Sigmoid colon (tissue), 6 donors: ENCODE measurements at regions not wholly inside any gene's neighbourhood (a gene's known extent, or its start where the extent isn't known, plus 50 kb on each side); places are given as distances from the start of the nearest gene placed in this dataset.

Experiments used
- DNase-seq: peaks from one replicate; pipeline ENCODE4 v3.0.0-alpha.2; 2019
- H3K27ac ChIP-seq, 4 donors: fragments of 200-600 bp; sonication (generic); one replicate each; pipeline ENCODE4 v1.5.1; 2016 to 2019; ENCODE audit warnings: mild to moderate bottlenecking in 1 of 4
- H3K27me3 ChIP-seq, 3 donors: fragments of 200-600 bp; sonication (generic); one replicate each; pipeline ENCODE4 v1.5.1; 2019; ENCODE audit warnings: mild to moderate bottlenecking in 1 of 3
- H3K36me3 ChIP-seq, 4 donors: fragments of 200-600 bp; sonication (generic); one replicate each; pipeline ENCODE4 v1.5.1; 2016 to 2019
- H3K4me1 ChIP-seq, 4 donors: fragments of 200-600 bp; sonication (generic); one replicate each; pipeline ENCODE4 v1.5.1; 2017 to 2019
- H3K4me3 ChIP-seq, 4 donors: fragments of 200-600 bp; sonication (generic); one replicate each; pipeline ENCODE4 v1.5.1; 2017 to 2019; ENCODE audit warnings: mild to moderate bottlenecking in 2 of 4, moderate library complexity in 1 of 4
- H3K9me3 ChIP-seq, 4 donors: fragments of 200-600 bp in 3 of 4; sonication (generic) in 3 of 4; one replicate each; pipeline versions ENCODE4 v1.5.1 to v1.6.1; 2013 to 2019
- EP300 ChIP-seq, 4 donors: sonication (generic); formaldehyde crosslinking; IDR thresholded peaks; one replicate each; pipeline ENCODE4 v1.6.1; 2017; ENCODE audit warnings: antibody characterized with exemption in 4 of 4
- POLR2A ChIP-seq, 2 donors: fragments of 450-650 bp; IDR thresholded peaks; one replicate each; pipeline ENCODE4 v1.6.1; 2016; ENCODE audit warnings: antibody characterized with exemption in 2 of 2, mild to moderate bottlenecking in 2 of 2, moderate library complexity in 2 of 2
- POLR2AphosphoS5 ChIP-seq, 4 donors: sonication (generic); formaldehyde crosslinking; IDR thresholded peaks; one replicate each; pipeline ENCODE4 v1.6.1; 2017; ENCODE audit warnings: antibody characterized with exemption in 4 of 4
- WGBS, 2 donors: extraction: QIAGEN DNeasy Blood & Tissue Kit; methylation state at CpG; one replicate each; pipeline ENCODE4 v1.1.7; 2013; 5-methylcytosine and 5-hydroxymethylcytosine counted together
- intact Hi-C: fragments of 100-400 bp; cut with DNase I; formaldehyde crosslinking; loops from one replicate; pipeline ENCODE4 v1.15.1; 2023
- TF ChIP-seq, protein P1 (sequence below), 4 experiments: fragments of 450-650 bp in 3 of 4; fragments of 200-600 bp in 1 of 4; IDR thresholded peaks; one replicate each; pipeline ENCODE4 v1.5.1; 2016 to 2019; ENCODE audit warnings: antibody characterized with exemption in 4 of 4, mild to moderate bottlenecking in 3 of 4, moderate library complexity in 2 of 4
- donor health status: healthy with polysubstance abuse.
- donor health status: healthy.

DNA sequence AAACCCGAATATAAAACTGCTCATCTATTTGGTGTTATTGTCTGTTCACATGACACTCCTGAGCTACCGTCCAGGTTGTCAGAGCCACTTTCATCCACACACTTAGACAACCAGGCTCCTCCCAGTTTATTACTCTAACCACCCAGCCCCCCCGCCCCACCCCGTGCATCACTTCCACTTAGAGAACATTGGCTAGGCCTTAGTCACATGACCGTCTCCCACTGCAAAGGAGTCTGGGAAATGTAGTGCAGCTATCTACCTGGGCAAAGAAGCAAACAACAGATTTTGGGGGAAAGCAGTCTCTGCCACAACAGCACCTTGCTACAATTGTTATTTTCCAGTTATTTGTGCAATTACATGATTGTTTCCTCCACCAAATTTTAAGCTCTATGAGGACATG, 57.6 kb upstream of the RBPJ start:
- H3K4me3 ChIP-seq: no peak overlapping the region
- no peak for DNase-seq
- 36 to 72% methylated on average over 5 of the region's 5 CpGs for WGBS, 2 donors
- no peaks in the 10 kb centered on the region for H3K9me3 ChIP-seq
- no peaks in the 10 kb centered on the region for H3K27me3 ChIP-seq
- no peak overlapping the region for H3K27ac ChIP-seq
- TF ChIP-seq POLR2A (IDR thresholded peaks at IDR 0.05): no peak
- TF ChIP-seq, protein P1, sequence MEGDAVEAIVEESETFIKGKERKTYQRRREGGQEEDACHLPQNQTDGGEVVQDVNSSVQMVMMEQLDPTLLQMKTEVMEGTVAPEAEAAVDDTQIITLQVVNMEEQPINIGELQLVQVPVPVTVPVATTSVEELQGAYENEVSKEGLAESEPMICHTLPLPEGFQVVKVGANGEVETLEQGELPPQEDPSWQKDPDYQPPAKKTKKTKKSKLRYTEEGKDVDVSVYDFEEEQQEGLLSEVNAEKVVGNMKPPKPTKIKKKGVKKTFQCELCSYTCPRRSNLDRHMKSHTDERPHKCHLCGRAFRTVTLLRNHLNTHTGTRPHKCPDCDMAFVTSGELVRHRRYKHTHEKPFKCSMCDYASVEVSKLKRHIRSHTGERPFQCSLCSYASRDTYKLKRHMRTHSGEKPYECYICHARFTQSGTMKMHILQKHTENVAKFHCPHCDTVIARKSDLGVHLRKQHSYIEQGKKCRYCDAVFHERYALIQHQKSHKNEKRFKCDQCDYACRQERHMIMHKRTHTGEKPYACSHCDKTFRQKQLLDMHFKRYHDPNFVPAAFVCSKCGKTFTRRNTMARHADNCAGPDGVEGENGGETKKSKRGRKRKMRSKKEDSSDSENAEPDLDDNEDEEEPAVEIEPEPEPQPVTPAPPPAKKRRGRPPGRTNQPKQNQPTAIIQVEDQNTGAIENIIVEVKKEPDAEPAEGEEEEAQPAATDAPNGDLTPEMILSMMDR (IDR thresholded peaks at IDR 0.05): no peak
- no peak for TF ChIP-seq POLR2AphosphoS5 (IDR thresholded peaks at IDR 0.05)
- no peak for TF ChIP-seq EP300 (IDR thresholded peaks at IDR 0.05)
- no peaks in the 10 kb centered on the region for H3K36me3 ChIP-seq
- peaks cover 0 to 20% (median 16%) of the 10 kb centered on the region in 4 donors for H3K4me1 ChIP-seq
- intact Hi-C loops: no loop called here

- TF ChIP-seq POLR2AphosphoS5 (IDR thresholded peaks at IDR 0.05): no peak
- no peak for TF ChIP-seq POLR2A (IDR thresholded peaks at IDR 0.05)
- TF ChIP-seq EP300 (IDR thresholded peaks at IDR 0.05): no peak
- TF ChIP-seq, protein P1 (IDR thresholded peaks at IDR 0.05): no peak
- no peaks in the 10 kb centered on the region for H3K27me3 ChIP-seq
- H3K4me1 ChIP-seq: peaks cover 0 to 30% (median 24%) of the 10 kb centered on the region in 4 donors
- no peak for DNase-seq
- intact Hi-C loops: no loop called here
- 95 to 97% methylated on average over 5 of the region's 5 CpGs for WGBS, 2 donors
- H3K36me3 ChIP-seq: no peaks in the 10 kb centered on the region
- H3K9me3 ChIP-seq: no peaks in the 10 kb centered on the region
- no peak overlapping the region for H3K4me3 ChIP-seq
- H3K27ac ChIP-seq: no peak overlapping the region
Observed at GRCh38 chr4:26264109-26264508, 56.7 kb upstream of the RBPJ start.

- peak overlapping the region in 3 of 4 donors; percentile 50 to 58 (median 57) for H3K27ac ChIP-seq
Observed at GRCh38 chr4:26267087-26267486, 53.7 kb upstream of the RBPJ start.

DNA sequence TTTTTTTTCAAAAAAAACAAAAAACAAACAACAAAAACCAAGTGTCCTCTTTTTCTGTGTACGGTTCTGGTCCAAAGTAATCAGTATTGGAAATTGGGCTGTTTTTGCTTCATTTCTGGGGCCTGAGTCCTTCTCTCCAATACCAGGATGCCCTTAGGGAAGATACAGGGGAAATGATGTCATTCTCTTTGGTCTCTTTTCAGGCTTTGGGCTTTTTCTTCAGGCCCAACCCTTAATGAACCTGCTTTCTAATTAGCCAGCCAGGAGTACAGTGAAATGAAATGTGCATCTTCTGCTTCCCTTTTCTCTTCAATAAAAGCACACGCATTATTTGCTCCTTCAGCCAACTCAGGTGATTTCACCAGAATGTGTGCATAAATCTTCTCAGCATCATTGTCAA, 52.6 kb upstream of the RBPJ start:
- H3K4me3 ChIP-seq: no peak overlapping the region
- WGBS, 2 donors: 67 to 89% methylated on average over 2 of the region's 2 CpGs
- TF ChIP-seq POLR2A (IDR thresholded peaks at IDR 0.05): no peak
- TF ChIP-seq, protein P1 (IDR thresholded peaks at IDR 0.05): no peak
- H3K36me3 ChIP-seq: no peaks in the 10 kb centered on the region
- intact Hi-C loops: loop anchor here (5.0 kb wide), 1 partner anchor 49 kb away; no protein-coding TSS in a partner anchor
- no peaks in the 10 kb centered on the region for H3K27me3 ChIP-seq
- H3K9me3 ChIP-seq: no peaks in the 10 kb centered on the region
- peaks cover 0 to 39% (median 32%) of the 10 kb centered on the region in 4 donors for H3K4me1 ChIP-seq
- no peak for DNase-seq
- peak overlapping the region in 2 of 4 donors; percentile 57 to 58 for H3K27ac ChIP-seq

More at GRCh38 chr4:26267087-26267486, 53.7 kb upstream of the RBPJ start:
- Histone ChIP-seq H3K9me3 (no peaks in the 10 kb centered on the region), H3K4me3 (no peak overlapping the region), H3K4me1 (peaks cover 0 to 31% (median 24%) of the 10 kb centered on the region in 4 donors), H3K36me3 (no peaks in the 10 kb centered on the region), H3K27me3 (no peaks in the 10 kb centered on the region)
- 58 to 71% methylated on average over 1 of the region's 1 CpG for WGBS, 2 donors
- DNase-seq: peak; percentile 87
- intact Hi-C loops: loop anchor here (5.0 kb wide), 1 partner anchor 50 kb away; no protein-coding TSS in a partner anchor
- TF ChIP-seq POLR2AphosphoS5 (IDR thresholded peaks at IDR 0.05): peak in 2 of 4 donors; percentile 9 to 46
- TF ChIP-seq, protein P1 (IDR thresholded peaks at IDR 0.05): no peak
- no peak for TF ChIP-seq EP300 (IDR thresholded peaks at IDR 0.05)
- TF ChIP-seq POLR2A (IDR thresholded peaks at IDR 0.05): no peak

DNA sequence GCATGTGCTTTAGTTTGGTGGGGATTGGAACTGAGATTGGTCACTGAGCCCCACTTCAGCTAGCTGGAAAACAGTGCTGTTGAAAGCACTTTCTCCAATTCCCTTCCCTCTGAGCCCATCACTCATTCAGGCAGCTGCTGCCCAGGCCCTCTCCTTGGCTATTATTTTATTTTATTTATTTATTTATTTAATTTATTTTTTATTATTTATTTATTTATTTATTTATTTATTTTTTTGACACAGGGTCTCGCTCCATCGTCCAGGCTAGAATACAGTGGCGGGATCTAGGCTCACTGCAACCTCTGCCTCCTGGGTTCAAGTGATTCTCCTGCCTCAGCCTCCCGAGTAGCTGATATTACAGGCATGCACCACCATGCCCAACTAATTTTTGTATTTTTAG, 51.8 kb upstream of the RBPJ start:
- Histone ChIP-seq H3K27ac (no peak overlapping the region), H3K27me3 (no peaks in the 10 kb centered on the region), H3K36me3 (no peaks in the 10 kb centered on the region), H3K4me1 (peaks cover 0 to 46% (median 37%) of the 10 kb centered on the region in 4 donors), H3K4me3 (no peak overlapping the region), H3K9me3 (no peaks in the 10 kb centered on the region)
- TF ChIP-seq POLR2A (IDR thresholded peaks at IDR 0.05) (no peak), POLR2AphosphoS5 (IDR thresholded peaks at IDR 0.05) (no peak)
- TF ChIP-seq, protein P1 (IDR thresholded peaks at IDR 0.05): no peak
- DNase-seq: no peak
- WGBS, 2 donors: 90 to 95% methylated on average over 4 of the region's 4 CpGs
- intact Hi-C loops: loop anchor here (5.0 kb wide), 1 partner anchor 48 kb away; no protein-coding TSS in a partner anchor
